HG03060 (cell line): ENCODE measurements at regions not wholly inside any gene's neighbourhood (a gene's known extent, or its start where the extent isn't known, plus 50 kb on each side); places are given as distances from the start of the nearest gene placed in this dataset.

Experiments used
- ATAC-seq: cut with Tn5 transposase; IDR thresholded peaks from one replicate; pipeline ENCODE4 v1.9.1; 2021; ENCODE audit warnings: low read depth, moderate number of reproducible peaks; ENCODE audit not compliant: unreplicated experiment

DNA sequence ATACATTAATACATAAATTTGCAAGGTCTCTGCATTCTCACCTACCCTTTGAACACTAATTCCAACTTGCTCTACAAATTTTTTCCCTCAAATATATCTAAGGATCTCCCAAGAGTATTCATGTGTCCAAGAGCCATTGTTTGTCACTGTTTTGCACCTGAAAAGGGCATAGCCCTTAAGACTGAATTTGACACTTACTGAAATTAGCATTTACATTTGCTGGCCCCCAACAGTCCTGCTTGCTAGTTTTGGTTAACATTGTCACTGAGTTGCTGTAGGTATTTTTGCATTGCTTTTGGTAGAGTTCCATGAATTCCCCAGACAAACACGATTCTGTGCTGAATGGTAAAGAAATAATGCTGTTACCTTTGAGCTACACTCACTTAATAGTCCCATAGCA, 57.3 kb downstream of the KCNA4 start:
- no peak for ATAC-seq

DNA sequence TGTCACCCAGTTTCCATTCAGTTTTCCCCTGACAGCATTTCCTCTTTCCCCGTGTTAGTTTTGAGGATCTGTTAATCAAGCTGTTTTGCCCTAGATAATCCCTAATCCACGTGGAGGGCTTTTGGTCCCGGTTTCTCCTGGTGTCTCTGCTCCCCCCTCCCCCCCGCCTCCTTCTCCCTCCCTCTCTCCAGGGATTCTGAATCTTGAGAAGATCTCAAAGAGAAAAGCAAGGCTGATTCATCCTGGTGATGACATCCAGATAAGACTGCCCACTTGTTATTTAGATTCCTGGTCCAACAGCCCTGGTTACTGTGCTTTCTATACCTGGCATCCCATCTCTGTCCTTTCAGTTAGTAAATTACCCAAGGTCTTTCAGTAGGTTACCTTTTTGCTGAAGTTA, 59.4 kb downstream of the KCNA4 start:
- ATAC-seq, result no peak

DNA sequence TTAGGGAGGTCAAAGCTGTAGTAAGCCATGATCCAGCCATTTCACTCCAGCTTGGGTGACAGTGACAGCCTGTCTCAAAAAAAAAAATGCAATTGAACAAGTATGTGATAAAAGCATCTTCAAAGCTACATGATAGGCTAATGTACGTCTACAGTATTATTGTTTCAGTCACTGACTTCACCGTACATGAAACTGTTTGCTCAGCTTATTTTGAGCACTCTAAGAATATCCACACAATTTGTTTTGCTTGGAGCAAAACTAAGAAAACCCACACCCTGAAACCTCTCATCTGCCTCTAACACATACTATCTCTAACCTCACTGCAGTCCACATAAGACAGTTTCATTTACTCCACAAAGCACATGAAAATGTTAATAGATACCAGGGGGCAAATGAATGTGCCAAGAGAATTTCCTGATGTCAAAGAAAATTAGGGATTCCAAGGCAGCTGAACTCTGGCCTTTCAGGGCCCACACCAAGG, 60.7 kb downstream of the KCNA4 start:
- no peak for ATAC-seq

DNA sequence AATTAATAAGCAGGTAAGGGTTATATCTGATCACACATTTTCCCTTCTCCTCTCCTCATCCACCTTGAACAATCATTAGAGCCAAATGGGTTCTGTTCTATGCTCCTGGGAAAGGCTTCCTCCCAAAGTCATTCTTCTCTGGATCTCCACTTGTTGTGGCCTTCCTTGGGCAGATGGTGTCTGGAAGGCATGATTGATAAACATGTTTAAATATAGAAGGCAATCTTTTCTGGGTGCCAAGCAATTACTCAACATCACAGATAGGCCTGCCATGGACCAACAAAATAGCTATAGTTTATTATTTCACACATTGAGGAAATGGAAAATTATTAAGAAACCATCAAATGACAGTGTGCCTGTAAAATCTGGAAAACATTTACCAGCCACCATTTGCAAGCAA, 73.5 kb downstream of the KCNA4 start:
- ATAC-seq, result no peak

DNA sequence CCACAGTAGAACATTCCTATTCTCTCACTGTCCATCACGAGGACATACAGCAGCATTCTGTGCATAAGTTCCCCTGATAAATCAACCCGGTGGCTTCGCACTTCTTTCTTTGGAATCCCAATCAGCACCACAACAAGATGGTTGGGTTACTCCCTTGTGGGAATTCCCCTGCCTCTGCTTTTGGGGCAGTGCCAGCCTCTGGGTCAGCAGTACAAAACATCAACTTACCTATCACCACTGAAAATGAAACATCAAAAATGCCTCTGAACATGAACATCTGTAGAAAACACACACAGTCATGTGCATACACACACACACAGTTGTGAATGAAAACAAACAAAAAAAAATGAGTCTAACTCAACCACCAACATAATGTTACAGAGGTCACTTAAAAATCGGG, 79.3 kb downstream of the KCNA4 start:
- no peak for ATAC-seq

DNA sequence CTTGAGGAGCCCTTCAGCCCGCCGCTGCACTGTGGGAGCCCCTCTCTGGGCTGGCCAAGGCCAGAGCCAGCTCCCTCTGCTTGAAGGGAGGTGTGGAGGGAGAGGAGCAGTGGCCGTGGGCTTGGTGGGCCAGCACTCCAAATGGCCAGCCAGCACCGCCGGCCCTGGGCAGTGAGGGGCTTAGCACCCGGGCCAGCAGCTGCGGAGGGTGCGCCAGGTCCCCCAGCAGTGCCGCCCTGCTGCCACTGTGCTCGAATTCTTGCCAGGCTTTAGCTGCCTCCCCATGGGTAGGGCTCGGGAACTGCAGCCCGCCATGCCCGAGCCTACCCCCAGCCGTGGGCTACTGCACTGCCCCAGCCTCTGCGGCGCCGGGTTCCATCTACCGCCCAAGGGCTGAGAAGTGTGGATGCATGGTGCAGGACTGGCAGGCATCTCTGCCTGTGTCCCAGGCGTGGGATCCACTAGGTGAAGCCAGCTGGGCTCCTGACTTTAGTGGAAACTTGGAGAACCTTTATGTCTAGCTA, 82.7 kb downstream of the KCNA4 start:
- no peak for ATAC-seq

DNA sequence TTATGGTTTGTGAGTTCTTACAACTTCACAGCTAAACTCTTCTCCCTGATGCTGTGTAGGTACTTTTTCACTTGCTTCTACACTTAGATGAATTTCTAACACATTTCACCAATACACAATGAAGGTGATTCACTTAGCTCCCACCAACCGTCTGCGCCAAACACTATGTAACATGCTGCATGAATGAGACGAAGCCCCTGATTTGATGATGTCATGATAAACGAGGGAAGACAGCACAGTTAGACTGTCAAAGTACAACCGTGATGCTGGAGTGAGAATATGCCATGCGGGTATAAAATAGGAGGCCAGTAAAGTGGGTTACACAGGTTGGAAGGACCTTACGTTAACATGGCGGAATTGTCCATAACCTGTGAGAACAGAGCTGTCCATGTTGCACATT, 100.8 kb downstream of the KCNA4 start:
- no peak for ATAC-seq

DNA sequence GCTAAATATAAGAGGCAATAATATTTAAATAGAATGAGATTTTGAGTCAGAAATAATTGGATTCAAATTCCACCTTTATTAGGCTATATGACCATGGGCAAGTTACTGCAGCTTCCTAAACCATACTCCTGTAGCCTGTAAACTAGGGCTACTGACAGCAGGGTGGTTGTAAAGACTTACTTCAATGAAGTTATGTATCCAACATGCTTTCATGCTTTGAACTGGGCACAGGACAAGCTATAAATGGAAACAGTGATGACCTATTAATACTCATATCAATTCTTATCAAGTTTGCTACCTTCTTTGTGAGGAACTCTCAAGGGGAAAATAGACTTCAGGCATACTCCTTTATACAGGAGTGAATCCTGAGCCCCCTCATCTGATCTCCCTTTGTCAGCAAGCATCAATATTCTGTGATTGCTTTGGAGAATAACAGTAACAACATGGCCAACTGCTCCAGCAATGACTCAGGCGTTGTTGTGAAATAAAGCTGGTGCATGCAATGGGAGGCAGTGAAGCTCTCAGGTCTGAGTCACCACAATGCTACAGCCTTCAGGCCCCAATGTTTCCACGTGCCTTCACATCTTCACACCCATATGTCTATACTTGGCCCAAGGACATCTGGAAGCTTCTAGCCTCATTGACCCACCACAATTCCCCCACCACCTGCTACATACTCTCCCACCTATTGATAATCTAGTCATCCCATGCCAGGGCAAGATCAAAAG, 102.5 kb downstream of the KCNA4 start:
- no peak for ATAC-seq

DNA sequence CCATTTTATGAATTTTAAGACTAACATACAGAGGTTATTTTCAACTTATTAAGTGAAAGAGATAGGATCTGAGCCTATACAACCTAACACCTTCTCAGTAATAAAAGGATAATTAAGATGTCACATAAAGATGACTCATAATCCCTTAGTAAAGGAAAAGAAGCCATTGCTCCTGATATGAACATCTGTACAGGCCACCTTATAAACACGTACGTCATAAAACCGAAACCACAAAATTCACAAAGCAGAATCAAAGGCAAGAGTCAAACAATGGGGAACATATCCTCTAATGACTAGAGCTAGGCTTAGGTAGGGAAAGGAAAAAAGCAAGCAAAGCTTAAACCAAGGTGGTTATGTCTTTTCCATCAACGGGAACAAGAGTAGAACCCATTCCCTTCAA, 103.5 kb downstream of the KCNA4 start:
- ATAC-seq, result no peak

DNA sequence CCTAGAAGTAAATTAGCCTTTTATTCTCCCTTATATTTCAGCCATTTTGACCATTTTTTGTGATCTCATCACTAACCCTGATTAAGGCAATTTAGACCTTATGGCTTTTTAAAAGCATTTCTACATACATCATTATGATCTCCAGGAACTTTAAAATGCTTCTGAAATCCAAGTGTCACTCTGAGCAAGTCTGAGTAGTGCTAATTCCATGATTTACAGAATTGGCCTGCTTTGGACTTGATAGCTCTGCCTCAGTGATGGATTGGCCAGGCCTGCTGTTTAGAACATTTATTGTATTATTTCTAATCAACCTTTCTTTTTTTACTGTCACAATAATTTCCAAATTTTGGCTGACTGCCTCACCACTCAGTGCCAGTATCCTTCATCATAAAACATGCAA, 116.4 kb downstream of the KCNA4 start:
- ATAC-seq, result no peak

DNA sequence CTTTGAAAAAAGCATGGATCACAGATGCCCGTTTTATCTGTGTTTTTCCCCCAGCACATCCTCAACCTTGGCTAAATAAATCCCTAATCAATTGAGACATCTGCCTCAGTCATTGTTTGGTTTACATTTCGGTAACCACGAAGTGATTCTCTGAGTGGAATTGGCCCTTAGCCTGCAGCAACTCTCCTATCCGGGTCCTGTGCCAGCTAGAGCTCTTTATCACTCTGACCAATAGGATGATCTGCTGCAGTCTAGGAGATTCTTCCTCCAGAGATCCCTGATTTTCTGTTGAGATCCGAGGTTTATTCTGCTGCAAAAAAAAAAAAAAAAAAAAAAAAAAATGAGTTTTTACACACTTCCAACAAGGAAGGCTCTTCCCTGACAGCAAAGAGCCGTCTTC, 137.3 kb downstream of the KCNA4 start:
- ATAC-seq, result no peak

DNA sequence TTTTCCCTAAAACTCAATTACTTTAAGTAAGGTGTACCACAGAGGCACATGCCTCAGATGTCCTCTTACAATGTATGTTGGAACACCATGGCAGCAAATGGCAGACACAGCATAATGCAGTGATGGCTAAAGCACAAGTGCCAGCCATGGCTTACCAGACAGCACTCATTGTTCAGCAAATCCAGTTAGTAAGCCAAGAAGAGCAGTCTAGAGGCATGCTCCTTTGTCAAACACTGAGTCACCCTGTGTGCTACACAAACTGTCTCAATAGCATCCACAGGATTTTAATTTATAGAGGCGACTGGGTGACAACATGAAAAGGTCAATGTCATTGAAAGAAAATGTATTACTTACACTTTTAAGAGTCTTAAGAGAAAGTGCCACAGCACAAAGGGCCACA, 140.6 kb downstream of the KCNA4 start:
- no peak for ATAC-seq

DNA sequence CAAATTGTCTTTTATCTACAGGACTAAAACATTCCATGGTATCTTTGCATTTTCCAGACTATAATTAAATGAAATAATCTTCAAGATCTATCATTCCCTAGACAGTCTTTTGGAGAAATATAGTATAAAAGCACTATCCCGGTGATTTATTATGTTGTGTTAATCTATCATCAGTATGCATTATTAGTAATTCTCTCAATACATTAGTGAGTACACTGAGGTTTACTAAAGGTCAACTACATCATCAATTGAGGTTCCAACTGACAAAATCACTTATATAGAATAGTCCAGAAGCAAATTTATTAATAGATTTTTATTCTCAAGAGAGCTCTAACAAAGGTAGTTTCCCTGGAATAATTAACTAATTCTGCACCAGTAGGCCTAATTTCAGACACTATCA, 169.6 kb downstream of the KCNA4 start:
- ATAC-seq, result no peak

DNA sequence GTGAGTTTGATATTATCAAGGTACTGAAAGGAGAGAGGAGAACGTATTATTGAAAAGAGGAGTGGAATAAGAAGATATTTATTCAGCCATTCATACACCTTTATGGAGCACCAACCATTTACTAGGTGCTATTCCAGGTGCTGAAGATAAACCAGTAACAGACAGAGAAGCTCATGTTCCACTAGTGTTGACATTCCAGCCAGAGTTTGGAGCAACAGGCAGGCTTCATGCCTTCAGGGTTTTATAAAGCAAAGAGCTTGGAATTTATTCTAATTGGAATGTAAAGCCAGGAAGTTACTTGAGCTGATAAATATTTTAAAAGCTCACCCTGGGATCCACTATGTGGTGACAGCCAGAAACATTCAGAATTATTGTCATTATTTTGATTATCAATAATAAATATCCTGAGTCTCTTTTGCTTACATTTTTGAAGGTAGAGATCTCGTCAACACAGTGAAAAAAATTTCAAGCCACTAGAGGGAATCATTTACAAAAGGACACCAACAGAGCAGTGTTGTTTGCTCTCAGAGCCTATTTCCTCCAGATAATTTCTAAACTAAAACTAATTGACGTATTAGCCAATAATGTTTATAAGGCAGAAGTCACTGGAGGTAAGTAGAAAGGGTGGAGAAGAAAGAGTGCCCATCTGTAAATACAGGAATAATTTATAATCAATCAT, 172.0 kb downstream of the KCNA4 start:
- no peak for ATAC-seq

DNA sequence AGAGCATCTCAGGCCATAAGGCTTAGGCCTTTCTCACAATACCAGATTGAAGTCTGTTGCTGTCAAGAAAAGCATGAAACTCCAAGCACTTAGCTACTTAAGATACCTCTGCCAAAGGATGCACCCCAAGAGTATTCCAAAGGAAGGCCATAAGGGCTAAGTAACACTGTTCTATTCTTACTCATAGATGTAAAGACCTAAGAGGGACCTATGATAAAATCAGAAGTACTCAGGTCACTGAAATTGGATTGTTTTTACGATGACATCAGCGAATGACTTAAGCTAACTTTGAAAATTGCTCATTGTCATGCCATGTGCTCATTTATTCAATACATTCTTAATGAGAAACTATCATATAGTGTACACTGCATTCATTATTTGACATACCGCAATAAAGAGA, 172.8 kb downstream of the KCNA4 start:
- ATAC-seq, result no peak

DNA sequence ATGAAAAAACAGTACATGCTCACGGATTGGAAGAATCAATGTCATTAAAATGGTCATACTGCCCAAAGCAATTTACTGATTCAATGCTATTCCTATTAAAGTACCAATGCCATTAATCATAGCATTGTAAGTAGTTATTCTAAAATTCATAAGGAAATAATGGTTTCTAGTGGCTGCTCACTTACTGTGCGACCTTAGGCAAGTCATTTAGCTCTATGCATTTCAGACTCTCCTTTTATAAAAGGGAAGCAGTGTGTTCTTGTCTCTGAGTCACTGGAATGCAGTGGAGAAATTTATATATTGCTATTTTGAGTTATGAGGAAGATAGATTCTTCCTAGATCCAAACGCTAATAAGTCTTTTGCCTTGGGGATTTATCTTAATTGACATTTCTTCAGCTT, 174.8 kb downstream of the KCNA4 start:
- no peak for ATAC-seq

DNA sequence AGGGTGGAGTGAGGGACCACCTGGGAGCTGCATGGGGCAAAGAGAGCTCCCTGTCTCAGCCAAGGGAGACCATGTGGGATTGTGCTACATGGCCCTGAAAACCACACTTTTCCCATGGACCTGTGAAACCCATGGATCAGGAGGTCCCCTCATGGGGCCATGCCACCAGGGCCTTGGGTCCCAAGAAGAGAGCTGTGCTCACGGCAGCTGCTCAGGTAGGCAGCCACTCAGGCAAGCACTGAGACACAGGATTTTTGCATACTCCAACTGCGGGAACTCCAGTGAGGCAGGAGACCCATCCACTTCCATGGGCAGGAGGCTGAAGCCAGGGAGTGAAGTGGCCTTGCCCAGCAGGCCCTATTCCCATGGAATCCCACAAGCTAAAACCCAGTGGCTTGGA, 190.0 kb downstream of the KCNA4 start:
- ATAC-seq, result no peak

DNA sequence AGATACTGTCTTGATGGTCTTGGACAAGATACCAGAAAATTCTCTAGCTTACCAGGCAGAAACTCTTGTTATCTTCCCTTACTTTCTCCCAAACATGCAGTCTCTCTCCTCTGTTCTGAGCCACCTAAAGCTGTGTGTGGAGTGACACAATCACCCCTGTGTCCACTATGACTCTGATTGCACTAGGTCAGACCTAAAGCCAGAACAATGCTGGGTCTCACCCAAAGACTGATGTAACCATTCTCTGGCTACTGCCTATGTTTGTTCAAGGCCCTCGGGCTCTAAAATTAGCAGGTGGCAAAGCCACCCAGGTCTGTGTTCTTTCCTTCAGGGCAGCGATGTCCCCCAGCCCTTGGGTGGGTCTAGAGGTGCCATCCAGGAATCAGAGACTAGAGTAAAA, 200.5 kb downstream of the KCNA4 start:
- ATAC-seq, result no peak

DNA sequence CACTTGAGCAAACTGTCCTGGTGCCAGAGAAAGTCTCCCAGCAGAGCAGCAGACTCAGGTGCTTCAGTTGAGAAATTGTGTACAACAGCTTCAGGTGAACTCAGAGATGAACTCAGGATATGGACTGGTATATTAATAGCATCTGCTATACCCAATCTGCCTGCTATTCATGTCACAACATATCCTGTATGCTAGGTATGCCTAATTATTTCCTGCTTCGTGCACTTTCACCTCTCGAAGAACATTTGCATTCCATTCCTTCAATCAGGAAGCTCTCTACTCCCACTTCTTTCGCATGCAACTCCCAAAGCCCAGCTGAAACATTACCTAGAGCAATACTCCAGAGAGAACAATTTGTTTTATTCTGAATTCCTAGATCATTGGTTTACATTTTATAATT, 207.7 kb downstream of the KCNA4 start:
- ATAC-seq, result no peak

DNA sequence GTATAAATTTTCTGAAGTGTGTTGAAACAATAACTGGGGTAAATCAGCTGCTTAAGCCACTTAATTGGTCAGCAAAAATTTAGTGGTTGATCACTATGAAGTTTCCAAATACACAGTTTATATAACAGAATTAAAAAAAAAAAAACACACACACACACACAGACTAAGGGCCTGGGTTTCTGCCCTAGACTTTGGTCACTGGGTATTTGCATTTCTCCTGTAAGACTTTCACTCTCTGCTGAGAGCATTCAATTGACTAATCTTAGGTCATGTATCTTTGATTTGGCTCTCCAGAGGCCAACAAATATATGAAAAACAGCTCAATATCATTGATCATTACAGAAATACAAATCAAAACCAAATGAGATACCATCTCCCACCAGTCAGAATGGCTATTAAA, 214.3 kb downstream of the KCNA4 start:
- ATAC-seq, result no peak

DNA sequence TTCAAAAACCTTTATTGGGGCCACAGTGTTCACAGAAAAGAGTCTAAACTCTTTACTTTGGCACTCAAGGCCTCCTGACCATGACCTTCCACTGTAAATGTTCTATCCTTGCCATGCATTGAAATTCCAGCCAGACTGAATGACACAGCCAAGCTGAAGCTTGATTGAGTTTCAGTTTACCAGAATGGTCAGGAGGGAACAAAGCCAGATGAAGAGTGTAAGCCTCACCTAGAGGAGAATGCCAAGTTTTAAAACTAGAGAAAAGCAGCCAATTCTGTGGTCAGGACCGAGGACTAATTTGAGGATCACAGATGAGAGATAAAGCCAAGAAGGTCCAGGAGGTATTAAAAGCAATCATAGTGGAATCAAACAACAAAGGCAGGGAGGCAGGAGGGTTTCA, 215.3 kb downstream of the KCNA4 start:
- no peak for ATAC-seq

DNA sequence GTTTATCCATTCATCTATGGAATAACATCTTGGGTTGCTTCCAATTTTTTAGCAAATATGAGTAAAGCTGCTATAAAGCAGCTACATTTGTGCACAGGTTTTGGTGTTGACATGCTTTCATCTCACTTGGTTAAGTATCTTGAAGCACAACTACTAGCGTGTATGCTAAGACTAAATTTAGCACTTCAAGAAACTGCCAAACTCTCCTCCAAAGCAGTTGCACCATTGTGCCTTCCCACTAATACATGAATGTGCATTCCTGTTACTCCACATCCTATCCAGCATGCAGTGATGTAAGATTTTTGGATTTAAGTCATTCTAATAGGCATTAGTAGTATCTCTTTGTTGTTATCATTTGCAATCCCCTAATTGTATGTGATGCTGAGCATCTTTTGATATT, 230.7 kb downstream of the KCNA4 start:
- no peak for ATAC-seq
